ENCODE measurements at regions not wholly inside any gene's neighbourhood (a gene's known extent, or its start where the extent isn't known, plus 50 kb on each side); places are given as distances from the start of the nearest gene placed in this dataset.

- no peak for TF ChIP-seq CTCF (conservative IDR thresholded peaks at IDR 0.05)
- Mint-ChIP-seq H3K4me3 (no peak overlapping the region), H3K27ac (no peak overlapping the region), H3K27me3 (ENCODE audit: insufficient read depth) (no peaks in the 10 kb centered on the region), H3K4me1 (peaks cover 5% of the 10 kb centered on the region), H3K36me3 (ENCODE audit: low read depth) (no peaks in the 10 kb centered on the region), H3K9me3 (no peaks in the 10 kb centered on the region)
- Histone ChIP-seq H3K9ac (ENCODE audit: extremely low read depth, low read length, poor library complexity, severe bottlenecking) (no peak overlapping the region), H3K4me3 (ENCODE audit: low read length) (no peak overlapping the region), H3K27me3 (ENCODE audit: control insufficient read depth, insufficient read depth, low read length, poor library complexity, severe bottlenecking) (no peaks in the 10 kb centered on the region), H3K4me1 (ENCODE audit: control insufficient read depth, insufficient read depth, low read length) (no peaks in the 10 kb centered on the region), H3K27ac (ENCODE audit: low read depth, low read length) (no peak overlapping the region), H3K36me3 (ENCODE audit: control insufficient read depth, insufficient read depth, low read length) (no peaks in the 10 kb centered on the region), H3K9me3 (ENCODE audit: control insufficient read depth, low read length) (no peaks in the 10 kb centered on the region)
- 85% methylated on average over 1 of the region's 1 CpG; no CpG with 5 or more reads in 1 of the 2 experiments for WGBS, 2 experiments (ENCODE audit: insufficient coverage in 1 of 2, insufficient read length in 1 of 2)
- no peak for DNase-seq
Observed at GRCh38 chr7:36802459-36803135, 78.3 kb upstream of the AOAH start.

- H3K4me1 ChIP-seq (ENCODE audit: control insufficient read depth, insufficient read depth, low read length), result no peaks in the 10 kb centered on the region
- no peak overlapping the region for H3K4me3 ChIP-seq (ENCODE audit: low read length)
- 88 to 92% methylated on average over 2 to 3 of the region's 4 CpGs for WGBS, 2 experiments (ENCODE audit: insufficient coverage in 1 of 2, insufficient read length in 1 of 2)
- Mint-ChIP-seq H3K4me1 (peaks cover 11% of the 10 kb centered on the region), H3K36me3 (ENCODE audit: low read depth) (no peaks in the 10 kb centered on the region), H3K9me3 (no peaks in the 10 kb centered on the region), H3K27me3 (ENCODE audit: insufficient read depth) (no peaks in the 10 kb centered on the region), H3K27ac (no peak overlapping the region), H3K4me3 (no peak overlapping the region)
- no peak for DNase-seq
- no peak for TF ChIP-seq CTCF (conservative IDR thresholded peaks at IDR 0.05)
- H3K27ac ChIP-seq (ENCODE audit: low read depth, low read length), result no peak overlapping the region
- no peak overlapping the region for H3K9ac ChIP-seq (ENCODE audit: extremely low read depth, low read length, poor library complexity, severe bottlenecking)
- H3K9me3 ChIP-seq (ENCODE audit: control insufficient read depth, low read length), result no peaks in the 10 kb centered on the region
- H3K27me3 ChIP-seq (ENCODE audit: control insufficient read depth, insufficient read depth, low read length, poor library complexity, severe bottlenecking), result no peaks in the 10 kb centered on the region
- H3K36me3 ChIP-seq (ENCODE audit: control insufficient read depth, insufficient read depth, low read length), result no peaks in the 10 kb centered on the region
Observed at GRCh38 chr7:36796850-36797536, 72.7 kb upstream of the AOAH start.

DNA sequence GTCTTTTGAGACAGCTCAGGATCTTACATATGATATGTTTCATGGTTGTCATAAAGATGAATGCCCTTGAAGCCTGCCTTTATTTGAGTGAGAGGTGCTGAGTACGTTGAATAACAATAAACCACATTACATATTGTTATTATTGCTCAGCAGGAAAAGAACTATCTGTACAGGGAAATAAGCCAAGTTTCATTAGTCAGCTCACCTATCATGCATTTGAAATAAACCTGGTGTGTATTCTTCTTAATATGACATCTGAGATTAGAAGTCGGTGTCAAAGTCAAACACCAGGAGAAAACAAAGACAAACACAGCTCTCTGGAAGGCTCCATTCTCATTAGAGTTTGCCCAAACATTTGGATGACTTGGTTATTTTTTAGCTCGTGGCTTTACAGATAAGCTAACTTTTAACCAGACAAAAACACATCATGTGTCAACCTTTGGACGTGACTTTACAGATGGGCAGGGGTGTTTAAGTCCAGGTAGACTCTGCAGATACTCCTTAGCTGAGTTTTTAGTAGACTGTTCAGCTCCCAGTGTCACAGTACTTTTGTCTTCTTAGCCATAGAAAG, 71.2 kb upstream of the AOAH start:
- no peaks in the 10 kb centered on the region for H3K36me3 Mint-ChIP-seq (ENCODE audit: low read depth)
- Histone ChIP-seq H3K27ac (ENCODE audit: low read depth, low read length) (no peak overlapping the region), H3K27me3 (ENCODE audit: control insufficient read depth, insufficient read depth, low read length, poor library complexity, severe bottlenecking) (no peaks in the 10 kb centered on the region), H3K4me1 (ENCODE audit: control insufficient read depth, insufficient read depth, low read length) (no peaks in the 10 kb centered on the region), H3K4me3 (ENCODE audit: low read length) (no peak overlapping the region), H3K9ac (ENCODE audit: extremely low read depth, low read length, poor library complexity, severe bottlenecking) (no peak overlapping the region), H3K9me3 (ENCODE audit: control insufficient read depth, low read length) (no peaks in the 10 kb centered on the region), H3K36me3 (ENCODE audit: control insufficient read depth, insufficient read depth, low read length) (no peaks in the 10 kb centered on the region)
- H3K4me3 Mint-ChIP-seq, result no peak overlapping the region
- TF ChIP-seq CTCF (conservative IDR thresholded peaks at IDR 0.05), result no peak
- no peak overlapping the region for H3K27ac Mint-ChIP-seq
- DNase-seq, result no peak
- WGBS, 2 experiments (ENCODE audit: insufficient coverage in 1 of 2, insufficient read length in 1 of 2), result 83 to 89% methylated on average over 2 to 4 of the region's 4 CpGs
- no peaks in the 10 kb centered on the region for H3K9me3 Mint-ChIP-seq
- H3K4me1 Mint-ChIP-seq, result peaks cover 11% of the 10 kb centered on the region
- H3K27me3 Mint-ChIP-seq (ENCODE audit: insufficient read depth), result no peaks in the 10 kb centered on the region
